ENCODE measurements at regions not wholly inside any gene's neighbourhood (a gene's known extent, or its start where the extent isn't known, plus 50 kb on each side); places are given as distances from the start of the nearest gene placed in this dataset.

DNA sequence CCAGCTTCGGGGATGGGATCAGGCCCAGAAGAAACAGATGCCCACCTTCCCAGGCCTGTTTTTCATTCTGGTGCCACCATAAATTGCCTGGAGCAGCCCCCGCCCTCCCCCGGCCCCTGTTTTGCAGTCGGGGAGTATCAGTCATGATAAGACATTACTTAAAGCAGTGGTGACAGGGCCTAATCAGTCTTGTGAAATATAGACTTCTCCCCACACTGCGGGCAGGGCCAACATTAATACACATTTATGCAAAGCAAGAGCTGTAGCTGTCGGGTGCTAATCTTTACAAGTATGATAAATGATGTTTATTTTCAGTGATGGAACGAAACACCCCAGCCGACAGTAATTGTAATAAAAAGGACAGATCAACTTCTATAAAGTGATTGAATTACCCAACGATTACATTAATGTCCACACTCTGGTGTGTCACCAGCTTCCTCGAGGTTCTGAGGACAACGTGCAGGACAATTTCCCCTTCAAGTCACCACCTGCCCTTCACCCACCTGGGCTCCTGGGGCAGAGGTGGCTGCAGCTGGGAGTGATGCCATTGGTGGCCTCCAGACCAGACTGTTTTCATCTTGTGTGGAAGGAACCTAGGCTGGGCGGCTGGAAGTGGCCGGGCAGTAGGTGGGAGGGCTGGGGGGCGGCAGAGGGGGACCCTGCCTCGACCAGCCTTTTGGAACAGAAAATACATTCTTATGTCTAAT, 226.0 kb downstream of the TFCP2L1 start:
- ATAC-seq (no peak), DNase-seq (no peak)
- Histone ChIP-seq H3K9me3 (ENCODE audit: low read length) (no peaks in the 10 kb centered on the region), H2AFZ (ENCODE audit: low read length) (no peak overlapping the region), H3K27ac (ENCODE audit: low read length) (no peak overlapping the region), H3F3A (ENCODE audit: low read length, unreplicated experiment) (no peaks in the 10 kb centered on the region), H3K9ac (ENCODE audit: low read length) (no peak overlapping the region), H3K4me2 (ENCODE audit: low read length) (no peak overlapping the region), H3K27me3 (ENCODE audit: low read length) (no peaks in the 10 kb centered on the region), H3K79me2 (ENCODE audit: low read length) (no peaks in the 10 kb centered on the region), H3K4me3 (ENCODE audit: low read length) (no peak overlapping the region), H3K4me1 (ENCODE audit: insufficient read depth, low read length) (no peaks in the 10 kb centered on the region), H4K20me1 (ENCODE audit: low read length) (no peaks in the 10 kb centered on the region), H3K9me2 (replicated peaks; ENCODE audit: low read length) (no peaks in the 10 kb centered on the region), H3K36me3 (ENCODE audit: low read depth, low read length) (no peaks in the 10 kb centered on the region)
- TF ChIP-seq EZH2phosphoT487 (IDR thresholded peaks at IDR 0.05; ENCODE audit: borderline replicate concordance, low read length) (no peak), EZH2 (IDR thresholded peaks at IDR 0.05; ENCODE audit: low read length, unreplicated experiment) (no peak)
- TF ChIP-seq, protein P1, sequence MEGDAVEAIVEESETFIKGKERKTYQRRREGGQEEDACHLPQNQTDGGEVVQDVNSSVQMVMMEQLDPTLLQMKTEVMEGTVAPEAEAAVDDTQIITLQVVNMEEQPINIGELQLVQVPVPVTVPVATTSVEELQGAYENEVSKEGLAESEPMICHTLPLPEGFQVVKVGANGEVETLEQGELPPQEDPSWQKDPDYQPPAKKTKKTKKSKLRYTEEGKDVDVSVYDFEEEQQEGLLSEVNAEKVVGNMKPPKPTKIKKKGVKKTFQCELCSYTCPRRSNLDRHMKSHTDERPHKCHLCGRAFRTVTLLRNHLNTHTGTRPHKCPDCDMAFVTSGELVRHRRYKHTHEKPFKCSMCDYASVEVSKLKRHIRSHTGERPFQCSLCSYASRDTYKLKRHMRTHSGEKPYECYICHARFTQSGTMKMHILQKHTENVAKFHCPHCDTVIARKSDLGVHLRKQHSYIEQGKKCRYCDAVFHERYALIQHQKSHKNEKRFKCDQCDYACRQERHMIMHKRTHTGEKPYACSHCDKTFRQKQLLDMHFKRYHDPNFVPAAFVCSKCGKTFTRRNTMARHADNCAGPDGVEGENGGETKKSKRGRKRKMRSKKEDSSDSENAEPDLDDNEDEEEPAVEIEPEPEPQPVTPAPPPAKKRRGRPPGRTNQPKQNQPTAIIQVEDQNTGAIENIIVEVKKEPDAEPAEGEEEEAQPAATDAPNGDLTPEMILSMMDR (conservative IDR thresholded peaks at IDR 0.05; ENCODE audit: low read depth, low read length) = no peak
- no TSS peak for BruUV-seq (replicated peaks)
- intact Hi-C loops (cut with micrococcal nuclease) = no loop called here
- ChIA-PET POLR2A (ENCODE audit: unreplicated experiment) (no interaction called here), CTCF (no interaction called here)

GRCh38 chr2:121059651-121060649, 225.1 kb downstream of the TFCP2L1 start:
- Histone ChIP-seq H3F3A (ENCODE audit: low read length, unreplicated experiment) (no peaks in the 10 kb centered on the region), H3K36me3 (ENCODE audit: low read depth, low read length) (no peaks in the 10 kb centered on the region), H3K4me1 (ENCODE audit: insufficient read depth, low read length) (no peaks in the 10 kb centered on the region), H3K79me2 (ENCODE audit: low read length) (no peaks in the 10 kb centered on the region), H3K9ac (ENCODE audit: low read length) (no peak overlapping the region), H3K4me2 (ENCODE audit: low read length) (no peak overlapping the region), H3K27ac (ENCODE audit: low read length) (no peak overlapping the region), H3K9me2 (replicated peaks; ENCODE audit: low read length) (no peaks in the 10 kb centered on the region), H2AFZ (ENCODE audit: low read length) (no peak overlapping the region), H3K4me3 (ENCODE audit: low read length) (no peak overlapping the region), H4K20me1 (ENCODE audit: low read length) (no peaks in the 10 kb centered on the region), H3K9me3 (ENCODE audit: low read length) (no peaks in the 10 kb centered on the region), H3K27me3 (ENCODE audit: low read length) (no peaks in the 10 kb centered on the region)
- BruUV-seq (replicated peaks) = no TSS peak
- TF ChIP-seq, protein P1 (conservative IDR thresholded peaks at IDR 0.05; ENCODE audit: low read depth, low read length) = no peak
- no peak for TF ChIP-seq EZH2 (IDR thresholded peaks at IDR 0.05; ENCODE audit: low read length, unreplicated experiment)
- no peak for TF ChIP-seq EZH2phosphoT487 (IDR thresholded peaks at IDR 0.05; ENCODE audit: borderline replicate concordance, low read length)
- intact Hi-C loops (cut with micrococcal nuclease) = no loop called here
- ATAC-seq = no peak
- CTCF ChIA-PET = no interaction called here
- POLR2A ChIA-PET (ENCODE audit: unreplicated experiment) = no interaction called here
- DNase-seq = no peak

All from PC-3 (cell line).